ENCODE measurements at regions not wholly inside any gene's neighbourhood (a gene's known extent, or its start where the extent isn't known, plus 50 kb on each side); places are given as distances from the start of the nearest gene placed in this dataset.
"Not testable (repeated sequence)": the region's sequence is repeated elsewhere in the genome, so short reads cannot be mapped to it uniquely, and the experiment has no call there.

DNA sequence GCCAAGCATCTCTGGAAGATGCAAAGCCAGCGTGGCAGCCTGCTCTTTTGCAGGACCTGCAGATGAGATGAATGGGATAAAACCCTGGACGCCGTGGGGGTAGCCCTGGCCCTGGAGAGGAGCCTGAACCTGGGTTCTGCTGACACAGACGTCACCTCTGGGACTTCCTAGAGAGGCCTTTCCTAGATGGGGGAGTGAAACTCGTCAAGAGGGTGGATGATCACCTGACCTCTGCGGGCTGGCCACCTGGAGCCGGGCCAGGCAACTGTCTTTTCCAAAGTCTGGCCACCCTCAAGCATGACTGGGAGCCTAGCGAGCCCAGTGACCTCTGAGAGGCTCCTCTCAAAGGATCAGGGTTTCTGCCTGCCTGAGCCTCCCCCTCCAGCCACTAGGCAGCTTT is 529.0 kb downstream of the KCNJ18 start:
- no peak for TF ChIP-seq EZH2 (IDR thresholded peaks at IDR 0.05; ENCODE audit: borderline replicate concordance, low read depth, low read length, poor library complexity, severe bottlenecking)
- TF ChIP-seq, protein P1, sequence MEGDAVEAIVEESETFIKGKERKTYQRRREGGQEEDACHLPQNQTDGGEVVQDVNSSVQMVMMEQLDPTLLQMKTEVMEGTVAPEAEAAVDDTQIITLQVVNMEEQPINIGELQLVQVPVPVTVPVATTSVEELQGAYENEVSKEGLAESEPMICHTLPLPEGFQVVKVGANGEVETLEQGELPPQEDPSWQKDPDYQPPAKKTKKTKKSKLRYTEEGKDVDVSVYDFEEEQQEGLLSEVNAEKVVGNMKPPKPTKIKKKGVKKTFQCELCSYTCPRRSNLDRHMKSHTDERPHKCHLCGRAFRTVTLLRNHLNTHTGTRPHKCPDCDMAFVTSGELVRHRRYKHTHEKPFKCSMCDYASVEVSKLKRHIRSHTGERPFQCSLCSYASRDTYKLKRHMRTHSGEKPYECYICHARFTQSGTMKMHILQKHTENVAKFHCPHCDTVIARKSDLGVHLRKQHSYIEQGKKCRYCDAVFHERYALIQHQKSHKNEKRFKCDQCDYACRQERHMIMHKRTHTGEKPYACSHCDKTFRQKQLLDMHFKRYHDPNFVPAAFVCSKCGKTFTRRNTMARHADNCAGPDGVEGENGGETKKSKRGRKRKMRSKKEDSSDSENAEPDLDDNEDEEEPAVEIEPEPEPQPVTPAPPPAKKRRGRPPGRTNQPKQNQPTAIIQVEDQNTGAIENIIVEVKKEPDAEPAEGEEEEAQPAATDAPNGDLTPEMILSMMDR (conservative IDR thresholded peaks at IDR 0.05; ENCODE audit: low read depth, low read length) = no peak
- ChIA-PET CTCF (no interaction called here), POLR2A (ENCODE audit: low non-redundant PET) (no interaction called here)
- DNase-seq (ENCODE audit: low spot score) = no peak
- no peaks in the 10 kb centered on the region for H3K36me3 ChIP-seq (ENCODE audit: insufficient read depth, low read length, poor library complexity, severe bottlenecking)
- no peaks in the 10 kb centered on the region for H3K27me3 ChIP-seq (replicated peaks; ENCODE audit: insufficient read depth, low read depth, low read length, poor library complexity)
- intact Hi-C loops (cut with micrococcal nuclease; ENCODE audit: unreplicated experiment) = loop anchor here (10.0 kb wide), 1 partner anchor 57 kb away; no protein-coding TSS in a partner anchor
- H3K27ac ChIP-seq (ENCODE audit: low read depth, low read length, poor library complexity, severe bottlenecking) = no peak overlapping the region
- H3K4me3 ChIP-seq (ENCODE audit: low read depth, low read length, poor library complexity, severe bottlenecking) = no peak overlapping the region
- peaks cover 9% of the 10 kb centered on the region for H3K9me3 ChIP-seq (ENCODE audit: low read depth, low read length, poor library complexity, severe bottlenecking)
- no peaks in the 10 kb centered on the region for H3K4me1 ChIP-seq (ENCODE audit: insufficient read depth, low read length, poor library complexity, severe bottlenecking)
- BruUV-seq (replicated peaks) = no TSS peak

DNA sequence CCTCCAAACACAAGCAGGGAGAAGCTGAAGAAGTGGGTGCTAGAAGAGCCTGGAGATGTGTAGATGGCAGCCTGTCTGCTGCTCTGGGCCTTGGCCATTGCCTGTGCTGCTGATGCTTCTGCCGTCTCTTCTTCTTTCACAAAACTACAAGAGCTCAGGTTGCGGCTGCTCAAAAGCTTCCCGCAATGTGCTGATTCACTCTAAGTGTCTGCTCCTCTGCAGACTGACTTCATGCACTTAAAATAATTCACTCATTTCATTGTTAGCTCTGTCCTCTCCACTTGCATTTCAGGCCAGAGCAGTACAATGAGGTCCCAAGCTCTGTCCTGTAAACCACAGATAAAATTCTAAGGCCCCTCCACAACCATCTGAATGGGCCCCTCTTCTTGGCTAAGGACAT is 534.2 kb downstream of the KCNJ18 start:
- DNase-seq (ENCODE audit: low spot score); H3K4me3 ChIP-seq (ENCODE audit: low read depth, low read length, poor library complexity, severe bottlenecking); CTCF ChIA-PET; H3K9me3 ChIP-seq (ENCODE audit: low read depth, low read length, poor library complexity, severe bottlenecking); H3K4me1 ChIP-seq (ENCODE audit: insufficient read depth, low read length, poor library complexity, severe bottlenecking); H3K27me3 ChIP-seq (replicated peaks; ENCODE audit: insufficient read depth, low read depth, low read length, poor library complexity); H3K27ac ChIP-seq (ENCODE audit: low read depth, low read length, poor library complexity, severe bottlenecking); BruUV-seq (replicated peaks); POLR2A ChIA-PET (ENCODE audit: low non-redundant PET); H3K36me3 ChIP-seq (ENCODE audit: insufficient read depth, low read length, poor library complexity, severe bottlenecking): not testable (repeated sequence)
- intact Hi-C loops (cut with micrococcal nuclease; ENCODE audit: unreplicated experiment) = loop anchor here (10.0 kb wide), 1 partner anchor 62 kb away; no protein-coding TSS in a partner anchor

DNA sequence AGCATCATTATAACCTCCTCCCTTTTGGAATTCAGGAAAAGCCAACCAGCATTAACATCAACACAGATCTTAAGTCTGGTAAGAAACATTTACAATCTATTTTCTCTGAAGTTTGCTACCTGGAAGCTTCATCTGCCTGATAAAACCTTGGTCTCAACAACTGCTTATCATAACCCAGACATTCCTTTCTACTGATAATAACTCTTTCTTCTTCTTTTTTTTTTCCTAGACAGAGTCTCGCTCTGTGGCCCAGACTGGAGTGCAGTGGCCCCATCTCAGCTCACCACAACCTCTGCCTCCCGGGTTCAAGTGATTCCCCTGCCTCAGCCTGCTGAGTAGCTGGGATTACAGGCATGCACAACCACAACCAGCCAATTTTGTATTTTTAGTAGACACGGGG is 534.6 kb downstream of the KCNJ18 start:
- H3K9me3 ChIP-seq (ENCODE audit: low read depth, low read length, poor library complexity, severe bottlenecking); DNase-seq (ENCODE audit: low spot score); H3K36me3 ChIP-seq (ENCODE audit: insufficient read depth, low read length, poor library complexity, severe bottlenecking); BruUV-seq (replicated peaks); H3K4me1 ChIP-seq (ENCODE audit: insufficient read depth, low read length, poor library complexity, severe bottlenecking); H3K4me3 ChIP-seq (ENCODE audit: low read depth, low read length, poor library complexity, severe bottlenecking); H3K27me3 ChIP-seq (replicated peaks; ENCODE audit: insufficient read depth, low read depth, low read length, poor library complexity); CTCF ChIA-PET; POLR2A ChIA-PET (ENCODE audit: low non-redundant PET); H3K27ac ChIP-seq (ENCODE audit: low read depth, low read length, poor library complexity, severe bottlenecking): not testable (repeated sequence)
- intact Hi-C loops (cut with micrococcal nuclease; ENCODE audit: unreplicated experiment) = loop anchor here (10.0 kb wide), 1 partner anchor 62 kb away; no protein-coding TSS in a partner anchor

DNA sequence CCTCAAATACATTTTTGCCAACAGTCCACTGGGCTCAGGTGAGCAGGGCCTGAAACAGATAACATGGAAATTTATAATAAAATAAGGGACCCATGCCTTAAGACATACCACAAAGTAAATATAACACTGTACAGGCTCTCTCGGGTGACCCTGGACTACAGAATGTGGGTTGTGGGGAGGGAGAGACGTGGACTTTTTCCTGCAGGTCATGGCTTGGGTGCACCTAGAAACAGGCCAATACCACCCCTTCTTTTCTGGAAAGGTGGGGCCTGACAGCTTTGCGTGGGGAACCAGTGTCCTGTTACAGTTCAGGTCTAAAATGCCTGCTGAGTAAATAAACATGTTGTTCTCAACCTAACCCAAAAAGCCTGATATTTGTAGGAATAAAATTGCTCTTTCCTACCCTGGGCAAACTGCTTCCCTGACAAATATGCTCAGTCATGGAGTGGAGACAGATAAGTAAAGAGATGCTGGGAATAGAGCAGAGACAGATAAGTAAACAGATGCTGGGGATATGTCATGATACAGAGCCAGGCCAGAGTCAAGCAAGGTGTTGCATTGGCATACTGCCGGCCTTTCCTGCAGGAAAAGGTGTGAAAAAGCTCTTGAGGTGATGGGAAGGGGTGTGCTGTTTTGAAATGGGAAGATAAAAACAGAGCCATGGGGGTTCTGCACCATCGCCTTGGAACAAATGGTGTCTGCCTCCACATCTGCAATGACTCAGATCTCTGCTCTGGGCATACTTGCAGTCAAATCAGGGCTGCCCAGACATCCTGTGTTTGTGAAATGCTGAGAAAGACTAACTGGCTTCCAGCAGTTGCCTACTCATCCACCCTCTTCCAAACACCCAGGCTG is 535.6 kb downstream of the KCNJ18 start:
- H3K4me1 ChIP-seq (ENCODE audit: insufficient read depth, low read length, poor library complexity, severe bottlenecking); H3K9me3 ChIP-seq (ENCODE audit: low read depth, low read length, poor library complexity, severe bottlenecking); H3K36me3 ChIP-seq (ENCODE audit: insufficient read depth, low read length, poor library complexity, severe bottlenecking); POLR2A ChIA-PET (ENCODE audit: low non-redundant PET); DNase-seq (ENCODE audit: low spot score); CTCF ChIA-PET; BruUV-seq (replicated peaks); H3K27me3 ChIP-seq (replicated peaks; ENCODE audit: insufficient read depth, low read depth, low read length, poor library complexity); H3K4me3 ChIP-seq (ENCODE audit: low read depth, low read length, poor library complexity, severe bottlenecking); H3K27ac ChIP-seq (ENCODE audit: low read depth, low read length, poor library complexity, severe bottlenecking): not testable (repeated sequence)
- intact Hi-C loops (cut with micrococcal nuclease; ENCODE audit: unreplicated experiment) = loop anchor here (10.0 kb wide), 1 partner anchor 63 kb away; no protein-coding TSS in a partner anchor

DNA sequence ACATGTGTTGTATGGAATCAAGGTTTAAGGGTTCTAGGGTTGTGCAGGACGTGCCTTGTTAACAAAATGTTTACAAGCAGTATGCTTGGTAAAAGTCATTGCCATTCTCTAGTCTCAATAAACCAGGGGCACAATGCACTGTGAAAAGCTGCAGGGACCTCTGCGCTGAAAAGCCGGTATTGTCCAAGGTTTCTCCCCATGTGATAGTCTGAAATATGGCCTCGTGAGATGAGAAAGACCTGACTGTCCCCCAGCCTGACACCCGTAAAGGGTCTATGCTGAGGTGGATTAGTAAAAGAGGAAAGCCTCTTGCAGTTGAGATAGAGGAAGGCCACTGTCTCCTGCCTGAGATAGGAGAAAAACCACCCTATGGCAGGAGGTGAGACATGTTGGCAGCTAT is 537.5 kb downstream of the KCNJ18 start:
- H3K27ac ChIP-seq (ENCODE audit: low read depth, low read length, poor library complexity, severe bottlenecking); CTCF ChIA-PET; H3K27me3 ChIP-seq (replicated peaks; ENCODE audit: insufficient read depth, low read depth, low read length, poor library complexity); H3K4me3 ChIP-seq (ENCODE audit: low read depth, low read length, poor library complexity, severe bottlenecking); BruUV-seq (replicated peaks); H3K36me3 ChIP-seq (ENCODE audit: insufficient read depth, low read length, poor library complexity, severe bottlenecking); DNase-seq (ENCODE audit: low spot score); H3K4me1 ChIP-seq (ENCODE audit: insufficient read depth, low read length, poor library complexity, severe bottlenecking); POLR2A ChIA-PET (ENCODE audit: low non-redundant PET): not testable (repeated sequence)
- H3K9me3 ChIP-seq (ENCODE audit: low read depth, low read length, poor library complexity, severe bottlenecking) = peaks cover 27% of the 10 kb centered on the region
- intact Hi-C loops (cut with micrococcal nuclease; ENCODE audit: unreplicated experiment) = loop anchor here (10.0 kb wide), 1 partner anchor 65 kb away; no protein-coding TSS in a partner anchor

Measured in A673 (cell line).